K562 (cell line): ENCODE measurements at regions not wholly inside any gene's neighbourhood (a gene's known extent, or its start where the extent isn't known, plus 50 kb on each side); places are given as distances from the start of the nearest gene placed in this dataset.

Source experiments
- DPF2 ChIP-seq: fragments of 450-650 bp; IDR thresholded peaks from 2 replicates; pipeline ENCODE4 v1.6.1; 2016
- MED1 ChIP-seq: sonication (generic); formaldehyde crosslinking; IDR thresholded peaks from 2 replicates; pipeline ENCODE4 v1.8.1; 2023; ENCODE audit warnings: missing genetic modification reagents, borderline replicate concordance
- NBN ChIP-seq: fragments of 450-650 bp; IDR thresholded peaks from 2 replicates; pipeline ENCODE4 v1.6.1; 2016; ENCODE audit warnings: low read depth, mild to moderate bottlenecking
- PYGO2 ChIP-seq: fragments of 450-650 bp; IDR thresholded peaks from 2 replicates; pipeline ENCODE4 v1.6.1; 2016; ENCODE audit warnings: mild to moderate bottlenecking, missing genetic modification characterization, moderate library complexity, missing compliant biosample characterization
- SAP30 ChIP-seq: fragments of 200-600 bp; sonication (generic); IDR thresholded peaks from 2 replicates; pipeline ENCODE4 v1.6.1; 2012; ENCODE audit warnings: borderline replicate concordance, low read depth, mild to moderate bottlenecking, moderate library complexity, low read length, control low read depth, inconsistent platforms; ENCODE audit not compliant: insufficient read depth, poor library complexity, severe bottlenecking
- TRIM24 ChIP-seq, 2 experiments: fragments of 450-650 bp; IDR thresholded peaks; 2 replicates each; pipeline ENCODE4 v1.6.1; 2016
- ZNF12 ChIP-seq: sonication (generic); formaldehyde crosslinking; IDR thresholded peaks from 2 replicates; pipeline ENCODE4 v1.4.0; 2020; ENCODE audit warnings: mild to moderate bottlenecking, missing genetic modification reagents
- TF ChIP-seq, protein P1 (sequence below): conservative IDR thresholded peaks from 2 replicates; pipeline ENCODE4 v1.6.1; 2011; ENCODE audit warnings: low read depth, mild to moderate bottlenecking, low read length; ENCODE audit not compliant: control insufficient read depth
- TF ChIP-seq, protein P2 (sequence below): fragments of 450-650 bp; IDR thresholded peaks from 2 replicates; pipeline ENCODE4 v1.6.1; 2017; ENCODE audit warnings: antibody characterized with exemption
- TF ChIP-seq, protein P3 (sequence below): fragments of 150-350 bp; IDR thresholded peaks from 2 replicates; pipeline ENCODE4 v1.6.1; 2014; ENCODE audit warnings: low read depth, mild to moderate bottlenecking, low read length, borderline replicate concordance

DNA sequence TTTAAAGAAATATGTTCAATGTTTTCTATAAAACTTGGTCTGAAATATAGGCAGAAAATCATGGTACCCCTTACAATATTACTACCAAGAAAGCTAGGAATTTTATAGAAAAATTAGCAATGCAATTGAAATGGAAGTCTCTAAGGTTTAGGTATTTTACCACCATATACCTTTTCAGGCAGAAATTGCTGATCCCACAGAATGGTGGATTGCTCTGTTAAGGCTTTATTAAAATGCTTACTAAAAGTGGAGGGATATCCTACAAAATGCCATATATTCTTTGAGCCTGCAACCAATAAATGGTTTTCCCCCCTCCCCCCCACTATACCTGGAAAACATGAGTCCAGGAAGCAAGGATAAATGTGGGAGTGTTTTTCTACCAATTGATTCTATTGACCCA, 718.1 kb upstream of the NOVA1 start (continued):
- TF ChIP-seq, protein P1, sequence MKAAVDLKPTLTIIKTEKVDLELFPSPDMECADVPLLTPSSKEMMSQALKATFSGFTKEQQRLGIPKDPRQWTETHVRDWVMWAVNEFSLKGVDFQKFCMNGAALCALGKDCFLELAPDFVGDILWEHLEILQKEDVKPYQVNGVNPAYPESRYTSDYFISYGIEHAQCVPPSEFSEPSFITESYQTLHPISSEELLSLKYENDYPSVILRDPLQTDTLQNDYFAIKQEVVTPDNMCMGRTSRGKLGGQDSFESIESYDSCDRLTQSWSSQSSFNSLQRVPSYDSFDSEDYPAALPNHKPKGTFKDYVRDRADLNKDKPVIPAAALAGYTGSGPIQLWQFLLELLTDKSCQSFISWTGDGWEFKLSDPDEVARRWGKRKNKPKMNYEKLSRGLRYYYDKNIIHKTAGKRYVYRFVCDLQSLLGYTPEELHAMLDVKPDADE, result no peak
- TF ChIP-seq SAP30, result no peak
- no peak for TF ChIP-seq DPF2
- no peak for TF ChIP-seq TRIM24 (IDR thresholded peaks at IDR 0.05)
- TF ChIP-seq NBN, result no peak
- TF ChIP-seq PYGO2 (tag), result no peak
- TF ChIP-seq, protein P2, sequence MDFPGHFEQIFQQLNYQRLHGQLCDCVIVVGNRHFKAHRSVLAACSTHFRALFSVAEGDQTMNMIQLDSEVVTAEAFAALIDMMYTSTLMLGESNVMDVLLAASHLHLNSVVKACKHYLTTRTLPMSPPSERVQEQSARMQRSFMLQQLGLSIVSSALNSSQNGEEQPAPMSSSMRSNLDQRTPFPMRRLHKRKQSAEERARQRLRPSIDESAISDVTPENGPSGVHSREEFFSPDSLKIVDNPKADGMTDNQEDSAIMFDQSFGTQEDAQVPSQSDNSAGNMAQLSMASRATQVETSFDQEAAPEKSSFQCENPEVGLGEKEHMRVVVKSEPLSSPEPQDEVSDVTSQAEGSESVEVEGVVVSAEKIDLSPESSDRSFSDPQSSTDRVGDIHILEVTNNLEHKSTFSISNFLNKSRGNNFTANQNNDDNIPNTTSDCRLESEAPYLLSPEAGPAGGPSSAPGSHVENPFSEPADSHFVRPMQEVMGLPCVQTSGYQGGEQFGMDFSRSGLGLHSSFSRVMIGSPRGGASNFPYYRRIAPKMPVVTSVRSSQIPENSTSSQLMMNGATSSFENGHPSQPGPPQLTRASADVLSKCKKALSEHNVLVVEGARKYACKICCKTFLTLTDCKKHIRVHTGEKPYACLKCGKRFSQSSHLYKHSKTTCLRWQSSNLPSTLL, result no peak
- TF ChIP-seq, protein P3, sequence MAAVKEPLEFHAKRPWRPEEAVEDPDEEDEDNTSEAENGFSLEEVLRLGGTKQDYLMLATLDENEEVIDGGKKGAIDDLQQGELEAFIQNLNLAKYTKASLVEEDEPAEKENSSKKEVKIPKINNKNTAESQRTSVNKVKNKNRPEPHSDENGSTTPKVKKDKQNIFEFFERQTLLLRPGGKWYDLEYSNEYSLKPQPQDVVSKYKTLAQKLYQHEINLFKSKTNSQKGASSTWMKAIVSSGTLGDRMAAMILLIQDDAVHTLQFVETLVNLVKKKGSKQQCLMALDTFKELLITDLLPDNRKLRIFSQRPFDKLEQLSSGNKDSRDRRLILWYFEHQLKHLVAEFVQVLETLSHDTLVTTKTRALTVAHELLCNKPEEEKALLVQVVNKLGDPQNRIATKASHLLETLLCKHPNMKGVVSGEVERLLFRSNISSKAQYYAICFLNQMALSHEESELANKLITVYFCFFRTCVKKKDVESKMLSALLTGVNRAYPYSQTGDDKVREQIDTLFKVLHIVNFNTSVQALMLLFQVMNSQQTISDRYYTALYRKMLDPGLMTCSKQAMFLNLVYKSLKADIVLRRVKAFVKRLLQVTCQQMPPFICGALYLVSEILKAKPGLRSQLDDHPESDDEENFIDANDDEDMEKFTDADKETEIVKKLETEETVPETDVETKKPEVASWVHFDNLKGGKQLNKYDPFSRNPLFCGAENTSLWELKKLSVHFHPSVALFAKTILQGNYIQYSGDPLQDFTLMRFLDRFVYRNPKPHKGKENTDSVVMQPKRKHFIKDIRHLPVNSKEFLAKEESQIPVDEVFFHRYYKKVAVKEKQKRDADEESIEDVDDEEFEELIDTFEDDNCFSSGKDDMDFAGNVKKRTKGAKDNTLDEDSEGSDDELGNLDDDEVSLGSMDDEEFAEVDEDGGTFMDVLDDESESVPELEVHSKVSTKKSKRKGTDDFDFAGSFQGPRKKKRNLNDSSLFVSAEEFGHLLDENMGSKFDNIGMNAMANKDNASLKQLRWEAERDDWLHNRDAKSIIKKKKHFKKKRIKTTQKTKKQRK, result no peak
- TF ChIP-seq ZNF12 (CRISPR knock-in tag), result no peak
- TF ChIP-seq MED1 (CRISPR knock-in tag), result no peak
